Caco-2 (cell line): ENCODE measurements at regions not wholly inside any gene's neighbourhood (a gene's known extent, or its start where the extent isn't known, plus 50 kb on each side); places are given as distances from the start of the nearest gene placed in this dataset.

Experiments
- BruUV-seq: library from RNA; stranded (reverse); fragments of 400-500 nt; replicated peaks from 2 replicates; lab custom pipeline; 2021; lab: Mats Ljungman, UMichigan
- CTCF ChIA-PET: fragments of 300-600 bp; sonication (Branson Sonifier 250); formaldehyde crosslinking; loops from one replicate; lab custom pipeline; 2022; ENCODE audit warnings: antibody characterized with exemption; lab: Charles Lee
- POLR2A ChIA-PET: fragments of 300-600 bp; sonication (Branson Sonifier 250); formaldehyde crosslinking; loops from one replicate; lab custom pipeline; 2022; ENCODE audit warnings: antibody characterized with exemption; lab: Charles Lee
- DNase-seq, 2 experiments: peaks; one replicate each; pipeline versions ENCODE4 v3.0.0 to v3.0.0-alpha.2; 2020 to 2022
- H3K27me3 ChIP-seq: replicated peaks from 2 replicates; pipeline ENCODE4 v1.6.0; 2011; ENCODE audit warnings: low read length; ENCODE audit not compliant: control insufficient read depth, insufficient read depth
- H3K36me3 ChIP-seq: 2 replicates; pipeline ENCODE4 v1.5.1; 2011; ENCODE audit warnings: low read length; ENCODE audit not compliant: control insufficient read depth, insufficient read depth
- H3K4me1 ChIP-seq: fragments of 250-450 bp; sonication (Bioruptor Pico); 2 replicates; pipeline ENCODE4 v1.5.1; 2020; ENCODE audit warnings: mild to moderate bottlenecking
- H3K4me3 ChIP-seq: 2 replicates; pipeline ENCODE4 v1.5.1; 2011; ENCODE audit warnings: low read depth, mild to moderate bottlenecking, control low read depth, low read length
- H3K9me3 ChIP-seq: fragments of 250-450 bp; sonication (Bioruptor Pico); 2 replicates; pipeline ENCODE4 v1.5.1; 2020; ENCODE audit warnings: mild to moderate bottlenecking, moderate library complexity
- H3K27ac Mint-ChIP-seq: one replicate; pipeline ENCODE4 v1.8.0; 2022; ENCODE audit warnings: mixed read lengths; ENCODE audit not compliant: unreplicated experiment
- H3K27me3 Mint-ChIP-seq: one replicate; pipeline ENCODE4 v1.8.0; 2022; ENCODE audit warnings: mixed read lengths; ENCODE audit not compliant: insufficient read depth, unreplicated experiment
- H3K36me3 Mint-ChIP-seq: one replicate; pipeline ENCODE4 v1.8.0; 2022; ENCODE audit warnings: mild to moderate bottlenecking, mixed read lengths; ENCODE audit not compliant: insufficient read depth, unreplicated experiment
- H3K4me1 Mint-ChIP-seq: one replicate; pipeline ENCODE4 v1.8.0; 2022; ENCODE audit warnings: low read depth, mixed read lengths; ENCODE audit not compliant: unreplicated experiment
- H3K4me3 Mint-ChIP-seq: one replicate; pipeline ENCODE4 v1.8.0; 2022; ENCODE audit warnings: mild to moderate bottlenecking, moderate library complexity, mixed read lengths; ENCODE audit not compliant: unreplicated experiment
- H3K9me3 Mint-ChIP-seq: one replicate; pipeline ENCODE4 v1.8.0; 2022; ENCODE audit warnings: mixed read lengths; ENCODE audit not compliant: unreplicated experiment
- CTCF ChIP-seq, 2 experiments: fragments of 200-600 bp in 1 of 2; IDR thresholded peaks; 1 replicate in 1 of 2; 2 replicates in 1 of 2; pipeline versions ENCODE4 v1.5.1 to v1.8.0; 2011 to 2022; ENCODE audit warnings: antibody characterized with exemption in 1 of 2, control low read depth in 1 of 2, inconsistent platforms in 1 of 2, low read depth in 1 of 2, low read length in 1 of 2, mild to moderate bottlenecking in 1 of 2, moderate library complexity in 1 of 2; ENCODE audit not compliant: insufficient read depth in 1 of 2, severe bottlenecking in 1 of 2, unreplicated experiment in 1 of 2
- intact Hi-C: fragments of 100-400 bp; cut with micrococcal nuclease; formaldehyde crosslinking; loops from one replicate; pipeline ENCODE4 v1.10.0; 2022; ENCODE audit not compliant: unreplicated experiment

GRCh38 chr20:60331688-60332300, 373.6 kb downstream of the CDH26 start:
- CTCF ChIA-PET, result no interaction called here
- H3K27ac Mint-ChIP-seq, result peak overlapping the region; percentile 10

GRCh38 chr20:60332523-60332922, 374.3 kb downstream of the CDH26 start:
- no peak overlapping the region for H3K27ac Mint-ChIP-seq
- no peak overlapping the region for H3K4me3 Mint-ChIP-seq
- Histone ChIP-seq H3K27me3 (no peaks in the 10 kb centered on the region; the same call in 1 of the 2 replicates), H3K9me3 (no peaks in the 10 kb centered on the region), H3K4me3 (no peak overlapping the region), H3K4me1 (no peaks in the 10 kb centered on the region), H3K36me3 (no peaks in the 10 kb centered on the region)
- CTCF ChIA-PET, result no interaction called here
- peaks cover 5% of the 10 kb centered on the region for H3K27me3 Mint-ChIP-seq
- H3K4me1 Mint-ChIP-seq, result no peaks in the 10 kb centered on the region
- intact Hi-C loops, result no loop called here
- BruUV-seq, result no TSS peak
- H3K36me3 Mint-ChIP-seq, result peaks cover 5% of the 10 kb centered on the region
- no peaks in the 10 kb centered on the region for H3K9me3 Mint-ChIP-seq
- no peak for TF ChIP-seq CTCF (IDR thresholded peaks at IDR 0.05; ENCODE audit: insufficient read depth in 1 of 2, low read depth in 1 of 2, low read length in 1 of 2, severe bottlenecking in 1 of 2, unreplicated experiment in 1 of 2)
- POLR2A ChIA-PET, result no interaction called here
- DNase-seq, result no peak

More at GRCh38 chr20:60331688-60332300, 373.6 kb downstream of the CDH26 start:
- Mint-ChIP-seq H3K4me3 (no peak overlapping the region), H3K27me3 (peaks cover 7% of the 10 kb centered on the region), H3K9me3 (no peaks in the 10 kb centered on the region), H3K4me1 (no peaks in the 10 kb centered on the region), H3K36me3 (peaks cover 5% of the 10 kb centered on the region)
- Histone ChIP-seq H3K4me3 (no peak overlapping the region), H3K4me1 (no peaks in the 10 kb centered on the region), H3K9me3 (no peaks in the 10 kb centered on the region; the same call in 1 of the 2 replicates), H3K27me3 (no peaks in the 10 kb centered on the region; the same call in 1 of the 2 replicates), H3K36me3 (no peaks in the 10 kb centered on the region)
- no peak for DNase-seq
- TF ChIP-seq CTCF (IDR thresholded peaks at IDR 0.05; ENCODE audit: insufficient read depth in 1 of 2, low read depth in 1 of 2, low read length in 1 of 2, severe bottlenecking in 1 of 2, unreplicated experiment in 1 of 2), result no peak
- intact Hi-C loops, result no loop called here
- POLR2A ChIA-PET, result no interaction called here
- BruUV-seq, result no TSS peak

GRCh38 chr20:60334911-60335310, 376.7 kb downstream of the CDH26 start:
- no peaks in the 10 kb centered on the region; the same call in 1 of the 2 replicates for H3K27me3 ChIP-seq
- H3K9me3 ChIP-seq, result no peaks in the 10 kb centered on the region
- ChIA-PET POLR2A (no interaction called here), CTCF (no interaction called here)
- BruUV-seq, result no TSS peak
- H3K9me3 Mint-ChIP-seq, result peaks cover 14% of the 10 kb centered on the region
- no peak for TF ChIP-seq CTCF (IDR thresholded peaks at IDR 0.05; ENCODE audit: insufficient read depth in 1 of 2, low read depth in 1 of 2, low read length in 1 of 2, severe bottlenecking in 1 of 2, unreplicated experiment in 1 of 2)
- no peak overlapping the region for H3K4me3 ChIP-seq
- H3K36me3 Mint-ChIP-seq, result no peaks in the 10 kb centered on the region
- no peak overlapping the region for H3K27ac Mint-ChIP-seq
- no peaks in the 10 kb centered on the region for H3K36me3 ChIP-seq
- intact Hi-C loops, result no loop called here
- H3K4me1 ChIP-seq, result no peaks in the 10 kb centered on the region
- peaks cover 9% of the 10 kb centered on the region for H3K27me3 Mint-ChIP-seq
- no peak for DNase-seq
- no peaks in the 10 kb centered on the region for H3K4me1 Mint-ChIP-seq
- no peak overlapping the region for H3K4me3 Mint-ChIP-seq
